G401 (cell line): ENCODE measurements at regions not wholly inside any gene's neighbourhood (a gene's known extent, or its start where the extent isn't known, plus 50 kb on each side); places are given as distances from the start of the nearest gene placed in this dataset.
A peak's percentile ranks its signal among the peaks of the same experiment; 100 is the strongest.
"Not testable (repeated sequence)": the region's sequence is repeated elsewhere in the genome, so short reads cannot be mapped to it uniquely, and the experiment has no call there.

Experiments
- DNase-seq: peaks from one replicate; pipeline ENCODE4 v3.0.0-alpha.2; 2015; ENCODE audit warnings: low spot score
- in situ Hi-C: cut with HindIII; loops from 2 replicates; pipeline ENCODE4 v1.10.0; 2016; ENCODE audit warnings: low sequenced_read_pairs, mixed read lengths

DNA sequence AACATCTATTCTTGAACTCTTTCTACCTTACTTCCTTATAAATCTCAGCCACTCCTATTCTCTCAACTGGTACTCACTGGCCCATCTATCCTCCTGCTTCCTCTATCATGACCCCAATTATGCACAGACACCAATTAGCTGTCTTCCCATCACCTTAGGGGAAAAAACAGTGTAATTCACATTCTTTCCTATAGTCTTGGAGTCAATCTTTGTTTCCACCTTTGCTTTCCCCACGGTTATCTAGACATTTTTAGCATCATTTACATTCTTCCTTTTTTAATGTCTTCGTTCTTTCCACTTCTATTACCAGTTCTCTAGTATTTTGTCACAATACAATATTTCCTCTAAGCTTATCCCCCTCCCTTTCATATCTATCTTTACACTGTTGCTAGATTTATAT is 449.4 kb downstream of the TMEM38B start:
- no peak for DNase-seq
- in situ Hi-C loops = no loop called here

DNA sequence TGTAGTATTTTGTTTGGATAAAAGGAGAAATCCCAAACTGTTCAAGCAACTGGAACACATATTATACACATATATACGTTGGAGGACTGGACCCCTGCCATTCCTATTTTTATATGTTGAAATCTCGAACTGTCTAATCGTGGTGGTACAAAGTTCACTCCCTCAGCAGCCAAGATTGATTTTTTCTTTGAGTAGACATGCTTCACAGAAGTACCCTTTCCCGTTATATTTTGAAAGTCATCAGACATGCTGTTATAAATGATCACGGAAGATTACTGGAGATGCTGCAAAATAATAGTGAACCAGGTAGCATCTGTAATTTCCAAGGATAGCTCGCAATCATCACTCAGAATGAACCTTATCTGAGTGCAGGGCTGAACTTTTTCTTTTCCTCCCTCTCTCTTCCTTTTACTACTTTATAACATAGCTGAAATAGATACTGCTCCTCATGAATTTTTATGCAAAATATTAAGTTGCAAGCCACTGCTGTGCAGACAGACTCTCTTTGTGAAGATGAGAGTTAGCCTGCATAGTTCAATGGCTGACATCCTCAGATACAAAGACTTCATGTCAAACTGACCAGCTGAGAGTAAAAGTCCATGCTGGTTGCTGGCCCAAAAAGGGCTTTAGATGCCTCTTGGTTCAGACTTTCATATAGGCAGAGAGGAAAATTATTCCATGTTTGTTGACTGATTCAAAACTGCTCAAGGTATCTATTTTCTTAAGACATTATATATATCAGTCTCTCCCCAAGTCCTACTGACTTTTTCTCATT is 451.9 kb downstream of the TMEM38B start:
- DNase-seq = no peak
- in situ Hi-C loops = no loop called here

DNA sequence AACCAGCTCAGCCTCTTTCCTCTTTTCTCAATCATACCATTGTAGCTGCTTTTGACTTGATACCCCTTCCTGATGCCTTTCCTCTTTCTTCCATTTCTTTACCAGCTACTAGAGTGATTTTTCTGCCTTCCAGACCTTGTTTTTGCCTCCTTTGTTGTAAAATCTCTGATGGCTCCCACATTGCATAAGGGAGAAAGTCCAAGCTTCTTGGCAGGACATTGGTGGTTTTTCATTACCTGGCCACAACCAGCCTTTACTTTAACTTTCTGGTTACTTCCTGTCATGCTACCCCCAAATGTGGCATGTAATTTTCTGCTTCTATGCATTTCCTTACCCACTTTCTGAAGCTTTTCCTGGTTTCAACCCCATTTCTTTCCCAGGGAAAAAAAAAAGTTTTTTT is 452.5 kb downstream of the TMEM38B start:
- in situ Hi-C loops = no loop called here

DNA sequence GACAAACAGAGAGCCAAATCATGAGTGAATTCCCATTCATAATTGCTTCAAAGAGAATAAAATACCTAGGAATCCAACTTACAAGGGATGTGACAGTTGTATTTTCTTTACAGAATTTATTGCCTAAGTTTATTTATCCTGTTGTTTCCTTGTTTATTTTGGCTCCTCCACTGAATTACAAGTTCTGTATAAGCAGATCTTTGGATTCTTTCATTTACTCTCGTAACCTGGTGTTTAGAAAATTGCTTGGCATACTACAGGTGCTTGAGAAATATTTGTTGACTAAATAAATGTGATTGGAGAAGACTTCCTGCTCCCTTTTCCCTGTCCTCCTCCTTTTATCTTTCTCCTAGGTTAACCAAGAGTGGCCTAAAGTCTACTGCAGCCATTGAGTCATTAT is 455.6 kb downstream of the TMEM38B start:
- in situ Hi-C loops = no loop called here
- no peak for DNase-seq

More for the DNA sequence above, 452.5 kb downstream of the TMEM38B start:
- DNase-seq = no peak

DNA sequence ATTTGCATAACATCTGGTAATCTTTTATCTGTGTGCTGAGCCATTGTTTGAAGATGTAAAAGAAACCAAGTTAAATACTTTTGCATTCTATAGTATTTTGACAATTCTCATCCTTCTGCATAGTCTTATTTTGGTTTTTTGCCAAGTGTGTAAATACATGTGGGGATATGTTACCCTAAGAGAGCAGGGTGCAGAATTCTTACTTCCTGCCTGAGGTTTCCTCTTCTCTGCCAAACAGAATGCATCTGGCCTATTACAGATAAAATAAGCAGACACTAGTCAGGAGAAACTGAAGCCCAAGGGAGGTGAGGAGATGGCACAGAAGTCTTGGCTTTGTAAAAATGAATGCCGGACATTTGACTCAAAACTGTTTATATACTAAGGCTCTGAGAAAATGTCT is 462.1 kb downstream of the TMEM38B start:
- DNase-seq = no peak
- in situ Hi-C loops = no loop called here

DNA sequence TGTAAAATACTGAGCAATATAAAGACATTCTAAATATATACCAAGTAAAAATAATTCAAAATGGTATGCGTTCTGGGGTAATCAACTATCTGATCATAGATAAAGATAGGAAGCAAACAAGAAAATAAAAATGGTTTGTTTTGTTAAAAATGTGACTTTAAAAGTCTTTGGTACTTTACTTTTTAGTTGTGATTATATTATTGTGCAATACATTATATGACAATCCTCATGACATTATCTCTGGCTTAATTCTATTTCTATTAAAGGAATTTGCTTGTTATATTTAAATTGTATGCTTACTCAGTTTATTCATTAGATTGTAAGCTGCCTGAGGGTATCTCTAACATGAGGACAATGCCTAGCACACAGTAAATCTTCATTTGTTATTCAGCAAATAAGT is 477.9 kb downstream of the TMEM38B start:
- no peak for DNase-seq
- in situ Hi-C loops = no loop called here

DNA sequence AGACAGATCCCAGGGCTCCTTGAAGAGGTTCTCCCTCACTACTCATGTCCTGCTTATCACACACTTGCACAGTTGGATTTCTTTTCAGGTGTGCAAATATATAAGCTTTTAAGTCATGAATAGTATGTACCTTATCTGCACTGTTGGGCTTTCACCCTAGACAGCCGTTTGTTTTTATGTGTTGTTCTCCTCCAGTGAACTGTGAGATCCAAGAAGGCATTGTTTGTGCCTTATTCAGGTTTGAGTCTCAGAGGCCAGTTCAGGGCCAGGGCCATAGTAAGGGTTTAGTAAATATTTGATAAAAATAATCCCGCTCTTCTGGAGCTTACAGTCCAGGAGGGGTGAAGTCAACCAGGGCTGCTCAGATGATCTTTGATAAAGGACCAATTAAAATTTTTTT is 480.0 kb downstream of the TMEM38B start:
- DNase-seq = no peak
- in situ Hi-C loops = no loop called here

DNA sequence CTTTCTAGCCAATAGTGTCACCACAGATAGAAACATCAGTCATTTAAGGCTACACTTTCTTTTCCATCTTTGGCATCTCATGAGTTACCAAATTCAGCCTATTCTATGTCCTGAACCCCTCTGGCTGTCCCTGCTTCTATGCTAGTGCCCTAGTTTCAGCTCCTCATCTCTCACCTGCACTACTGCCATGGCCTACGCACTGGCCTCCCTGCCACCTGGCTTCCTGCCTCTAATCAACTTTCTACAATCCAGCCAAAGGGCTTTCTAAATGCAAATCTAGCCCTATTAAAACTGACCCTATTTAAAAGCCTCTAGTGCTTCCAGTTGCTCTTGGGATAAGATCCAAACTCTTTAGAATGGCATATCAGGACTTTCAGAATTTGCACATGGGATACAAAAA is 482.9 kb downstream of the TMEM38B start:
- in situ Hi-C loops = no loop called here
- DNase-seq = peak; percentile 21

DNA sequence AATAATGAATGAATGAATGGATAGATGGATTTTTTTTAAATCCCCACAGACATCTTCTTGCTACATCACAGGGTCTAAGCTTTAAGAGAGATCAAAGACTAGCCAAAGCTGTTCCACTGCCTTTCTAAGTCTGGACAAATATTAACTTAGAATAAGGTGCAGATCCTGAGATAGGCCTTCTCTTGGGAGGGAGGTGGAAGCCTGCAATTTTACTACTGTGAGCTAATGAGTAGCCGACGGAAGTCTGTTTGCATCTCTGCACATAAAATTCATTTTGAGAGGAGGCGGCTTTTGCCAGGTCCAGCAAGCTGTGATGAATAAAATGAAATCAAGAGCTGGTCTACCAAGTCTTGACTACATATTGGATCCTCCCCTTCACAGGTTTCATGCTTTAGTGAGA is 484.9 kb downstream of the TMEM38B start:
- in situ Hi-C loops = no loop called here
- no peak for DNase-seq

DNA sequence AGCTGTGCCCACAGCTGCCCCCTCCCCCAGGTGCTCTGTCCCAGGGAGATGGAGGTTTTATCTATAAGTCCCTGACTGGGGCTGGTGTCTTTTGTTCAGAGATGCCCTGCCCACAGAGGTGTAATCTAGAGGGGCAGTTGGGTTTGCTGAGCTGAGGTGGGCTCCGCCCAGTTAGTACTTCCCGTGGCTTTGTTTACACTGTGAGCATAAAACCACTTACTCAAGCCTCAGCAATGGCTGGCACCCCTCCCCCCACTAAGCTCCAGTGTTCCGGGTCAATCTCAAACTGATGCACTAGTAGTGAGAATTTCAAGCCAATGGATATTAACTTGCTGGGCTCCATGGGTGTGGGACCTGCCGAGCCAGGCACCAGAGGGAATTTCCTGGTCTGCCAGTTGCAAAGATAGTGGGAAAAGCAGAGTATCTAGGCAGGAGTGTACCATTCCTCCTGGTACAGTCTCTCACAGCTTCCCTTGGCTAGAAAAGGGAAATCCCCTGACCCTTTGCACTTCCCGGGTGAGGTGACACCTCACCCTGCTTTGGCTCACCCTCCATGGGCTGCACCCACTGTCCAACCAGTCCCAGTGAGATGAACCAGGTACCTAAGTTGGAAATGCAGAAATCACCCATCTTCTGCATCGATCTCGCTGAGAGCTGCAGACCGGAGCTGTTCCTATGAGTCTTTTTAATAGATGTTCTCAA is 509.6 kb downstream of the TMEM38B start:
- DNase-seq, in situ Hi-C loops: not testable (repeated sequence)

DNA sequence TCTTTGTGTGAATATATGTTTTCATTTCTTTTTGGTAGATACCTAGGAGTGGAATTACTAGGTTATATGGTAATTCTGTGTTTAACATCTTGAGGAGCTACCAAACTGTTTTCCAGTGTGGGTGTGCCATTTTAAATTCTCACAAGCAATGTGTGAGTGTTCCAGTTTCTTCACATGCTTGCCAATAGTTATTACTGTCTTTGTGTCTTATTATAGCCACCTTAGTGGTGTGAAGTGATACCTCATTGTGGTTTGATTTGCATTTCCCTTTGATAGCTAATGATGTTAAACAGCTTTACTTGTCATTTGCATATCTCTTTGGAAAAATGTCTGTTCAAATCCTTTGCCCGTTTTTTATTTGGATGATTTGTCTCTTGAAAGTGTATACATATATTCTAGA is 513.0 kb downstream of the TMEM38B start:
- no peak for DNase-seq
- in situ Hi-C loops = no loop called here

DNA sequence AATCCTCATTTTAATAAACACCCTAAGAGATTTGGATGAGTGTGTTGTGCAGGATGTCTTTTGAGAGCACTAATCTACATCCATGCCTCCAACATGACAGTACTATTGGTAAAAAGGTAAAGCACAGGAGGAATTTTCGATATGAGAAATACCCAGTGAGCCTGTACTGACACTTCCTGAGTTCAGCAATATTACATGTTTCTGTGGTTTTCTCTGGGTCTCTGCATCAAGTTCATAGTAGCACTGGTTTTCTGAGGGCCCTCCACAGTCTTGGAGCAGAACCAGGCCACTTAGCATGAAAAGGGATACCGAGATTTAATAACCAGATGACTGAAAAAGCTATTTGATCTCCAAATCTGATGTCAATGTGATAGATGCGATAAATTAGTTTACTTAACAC is 524.1 kb downstream of the TMEM38B start:
- in situ Hi-C loops = no loop called here
- no peak for DNase-seq

DNA sequence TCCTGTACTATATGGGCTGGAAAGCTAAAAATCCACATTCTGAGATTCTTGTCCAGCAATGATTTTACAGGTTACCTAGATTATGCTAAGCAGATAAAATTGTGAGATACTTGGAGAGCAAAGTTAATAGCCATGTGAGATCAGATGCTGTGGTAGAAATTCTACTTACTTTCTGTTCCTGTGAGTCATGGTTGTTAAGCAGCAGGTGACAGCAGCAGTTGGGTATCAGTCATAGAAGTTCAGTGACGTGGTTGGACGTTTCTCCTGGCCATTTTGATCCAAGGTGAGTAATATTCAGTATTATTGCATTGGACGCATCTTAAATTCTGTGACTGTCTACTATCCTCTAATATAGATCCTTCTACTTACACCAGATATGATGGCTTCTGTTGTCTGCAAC is 524.5 kb downstream of the TMEM38B start:
- DNase-seq = no peak
- in situ Hi-C loops = no loop called here

DNA sequence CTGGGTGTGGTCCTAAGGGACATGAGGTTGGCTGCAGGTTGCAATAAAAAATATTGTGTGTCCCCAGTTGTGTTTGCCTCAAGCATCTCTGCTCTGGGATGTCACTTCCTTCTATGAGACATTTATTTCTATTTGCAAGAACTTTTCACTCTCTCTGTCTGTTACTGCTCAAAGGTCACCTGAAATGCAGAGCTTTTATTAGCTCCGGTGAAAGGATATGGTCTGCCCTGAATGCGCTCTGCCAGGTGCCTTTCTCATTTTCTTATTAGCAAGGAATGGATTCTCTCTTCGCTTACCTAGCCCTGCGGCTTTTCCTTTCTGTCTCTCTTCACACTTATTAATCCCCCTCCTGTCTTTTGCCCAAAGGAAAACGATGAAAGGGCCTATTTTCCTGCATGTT is 526.1 kb downstream of the TMEM38B start:
- in situ Hi-C loops = no loop called here
- no peak for DNase-seq

DNA sequence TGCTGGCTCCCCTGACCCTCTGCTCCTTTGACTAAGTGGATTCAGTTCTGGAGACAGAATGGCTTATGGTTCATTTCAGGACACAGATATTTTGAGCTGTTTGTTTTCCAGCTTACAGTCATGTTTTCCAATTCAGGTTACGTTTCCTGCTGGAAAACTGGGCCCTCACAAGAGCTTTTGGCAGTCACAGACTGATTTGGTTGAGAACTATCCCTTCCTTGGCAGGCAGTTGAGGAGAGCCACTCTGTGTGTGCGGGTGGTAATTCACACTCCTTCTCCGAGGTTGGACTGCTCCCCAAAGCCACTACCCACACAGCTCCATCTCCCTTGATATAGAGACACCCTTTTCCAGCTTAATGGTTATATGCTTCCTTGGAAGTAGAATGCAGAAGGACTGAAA is 534.5 kb downstream of the TMEM38B start:
- DNase-seq = peak; percentile 59
- in situ Hi-C loops = no loop called here

DNA sequence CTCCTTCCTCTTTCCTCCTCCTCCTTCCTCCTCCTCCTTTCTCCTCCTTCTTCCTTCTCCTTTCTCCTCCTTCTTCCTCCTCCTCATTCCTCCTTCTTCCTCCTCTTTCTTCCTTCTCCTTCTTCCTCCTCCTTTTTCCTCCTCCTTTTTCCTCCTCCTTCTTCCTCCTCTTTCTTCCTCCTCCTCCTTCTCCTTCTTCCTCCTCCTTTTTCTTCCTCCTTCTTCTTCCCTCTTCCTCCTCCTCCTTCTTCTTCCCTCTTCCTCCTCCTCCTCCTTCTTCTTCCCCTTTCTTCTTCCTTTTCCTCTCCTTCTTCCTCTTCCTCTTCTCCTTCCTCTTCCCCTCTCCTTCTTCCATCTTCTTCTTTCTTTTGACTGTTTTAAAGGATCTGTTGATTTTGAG is 538.8 kb downstream of the TMEM38B start:
- in situ Hi-C loops = no loop called here
- DNase-seq = no peak

DNA sequence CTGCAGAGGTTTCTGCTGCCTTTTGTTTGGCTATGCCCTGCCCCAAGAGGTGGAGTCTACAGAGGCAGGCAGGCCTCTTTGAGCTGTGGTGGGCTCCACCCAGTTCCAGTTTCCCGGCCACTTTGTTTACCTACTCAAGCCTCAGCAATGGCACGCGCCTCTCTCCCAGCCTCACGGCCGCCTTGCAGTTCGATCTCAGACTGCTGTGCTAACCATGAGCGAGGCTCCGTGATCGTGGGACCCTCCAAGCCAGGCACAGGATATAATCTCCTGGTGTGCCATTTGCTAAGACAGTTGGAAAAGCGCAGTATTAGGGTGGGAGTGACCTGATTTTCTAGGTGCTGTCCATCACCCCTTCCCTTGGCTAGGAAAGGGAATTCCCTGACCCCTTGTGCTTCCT is 566.6 kb downstream of the TMEM38B start:
- DNase-seq, in situ Hi-C loops: not testable (repeated sequence)

DNA sequence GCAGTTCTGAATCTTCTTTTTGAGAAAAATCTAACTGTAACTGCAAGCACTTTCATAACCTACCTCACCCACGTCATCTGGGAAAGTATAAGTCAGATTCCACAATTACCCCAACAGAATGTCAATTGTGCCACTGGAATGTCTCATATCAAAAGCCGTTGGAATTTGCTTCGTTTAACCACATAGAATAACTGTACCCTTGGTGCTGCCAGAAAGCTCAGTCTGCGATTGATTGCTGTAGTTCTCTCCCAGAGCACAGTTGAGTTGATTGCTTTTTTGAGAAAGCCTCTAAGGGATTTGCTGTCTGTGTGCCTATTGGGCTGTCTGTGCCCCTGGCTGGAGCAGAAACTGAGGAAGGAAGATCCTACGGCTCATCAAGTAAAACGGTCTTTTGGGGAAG is 583.6 kb downstream of the TMEM38B start:
- in situ Hi-C loops = no loop called here

DNA sequence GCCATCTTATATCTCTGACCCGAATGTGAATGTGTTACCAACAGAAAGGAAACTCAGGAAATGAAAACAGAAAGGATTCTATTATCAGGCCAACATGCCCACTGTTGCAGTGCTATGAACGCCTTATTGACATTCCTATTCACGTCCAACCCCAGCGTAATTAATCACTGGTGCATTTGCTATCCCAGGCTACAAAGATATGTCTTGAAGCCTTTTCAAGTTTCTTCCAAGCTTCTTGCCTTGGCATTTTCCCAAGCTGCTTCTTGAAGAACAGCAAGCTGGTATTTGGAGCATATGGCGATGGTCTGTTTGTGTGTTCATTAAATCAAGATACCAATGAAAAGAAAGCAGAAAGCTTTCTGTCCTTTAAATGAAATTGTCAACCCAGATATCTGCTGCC is 579.2 kb upstream of the ZNF462 start:
- in situ Hi-C loops = no loop called here
- no peak for DNase-seq

More for the DNA sequence above, 583.6 kb downstream of the TMEM38B start:
- no peak for DNase-seq

DNA sequence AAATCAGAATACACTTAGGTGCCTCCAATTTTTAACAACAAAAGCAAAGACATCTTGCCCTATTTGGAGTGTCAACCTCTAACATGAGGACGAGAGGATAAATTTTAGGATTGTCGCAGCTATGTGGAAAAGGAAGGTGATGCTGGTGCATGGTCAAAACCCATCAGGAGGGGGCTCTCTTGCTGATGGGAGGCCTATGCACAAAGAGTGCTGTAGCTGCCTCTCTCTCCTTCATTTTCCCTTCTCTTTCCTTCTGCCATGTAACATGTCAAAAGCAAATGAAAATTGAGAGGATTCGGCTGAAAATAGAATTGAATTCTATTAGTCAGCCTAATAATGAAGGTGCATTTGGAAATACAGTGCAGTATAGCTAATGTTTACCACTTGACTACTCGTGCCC is 578.7 kb upstream of the ZNF462 start:
- DNase-seq = no peak
- in situ Hi-C loops = no loop called here

DNA sequence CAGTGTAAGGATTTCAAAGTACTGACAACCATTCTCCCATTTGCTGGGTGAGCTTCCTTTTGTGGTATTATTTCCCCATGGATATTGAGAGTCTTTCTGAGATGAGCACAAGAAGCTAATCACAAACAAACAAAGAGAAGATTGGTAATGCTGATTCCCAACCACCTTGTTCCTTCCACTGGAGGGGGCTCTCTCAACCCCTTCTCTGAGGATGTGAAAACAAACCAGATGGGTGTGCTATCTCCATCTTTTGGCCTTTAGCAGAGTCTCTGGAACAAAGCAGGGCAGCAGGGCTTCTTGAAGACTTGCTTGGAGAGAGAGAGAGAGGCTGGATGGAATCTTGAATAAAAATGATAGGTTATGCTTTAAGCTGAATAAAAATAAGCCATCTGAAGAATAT is 576.7 kb upstream of the ZNF462 start:
- no peak for DNase-seq
- in situ Hi-C loops = no loop called here
